IMR-90 (cell line): ENCODE measurements at regions not wholly inside any gene's neighbourhood (a gene's known extent, or its start where the extent isn't known, plus 50 kb on each side); places are given as distances from the start of the nearest gene placed in this dataset.

Experiments
- ATAC-seq: fragments of 200-7000 bp; cut with Tn5 transposase; 2 replicates; pipeline ENCODE4 v1.9.1; 2020; ENCODE audit warnings: low read depth, mild to moderate bottlenecking, moderate library complexity
- BruUV-seq: library from RNA; stranded (reverse); fragments of 400-500 nt; replicated peaks from 2 replicates; lab custom pipeline; 2021; lab: Mats Ljungman, UMichigan
- CTCF ChIA-PET: fragments of 300-600 bp; formaldehyde crosslinking; extraction: SDS; loops from one replicate; lab custom pipeline; 2021; ENCODE audit warnings: antibody characterized with exemption; lab: Yijun Ruan, JAX
- POLR2A ChIA-PET: fragments of 300-600 bp; sonication (Branson Sonifier 250); formaldehyde crosslinking; loops from one replicate; lab custom pipeline; 2022; ENCODE audit warnings: antibody characterized with exemption; ENCODE audit not compliant: unreplicated experiment; lab: Charles Lee
- DNase-seq: peaks from one replicate; pipeline ENCODE4 v3.0.0; 2013
- H2AFZ ChIP-seq: replicated peaks from 2 replicates; pipeline ENCODE3; 2013; ENCODE audit warnings: low read length, mild to moderate bottlenecking; ENCODE audit not compliant: poor library complexity
- H2AK5ac ChIP-seq: 2 replicates; pipeline ENCODE4 v1.6.1; 2013; ENCODE audit warnings: low read depth, low read length, inconsistent platforms
- H2AK9ac ChIP-seq: replicated peaks from 2 replicates; pipeline ENCODE3; 2013; ENCODE audit warnings: mild to moderate bottlenecking, low read depth, low read length, moderate library complexity; ENCODE audit not compliant: poor library complexity
- H2BK120ac ChIP-seq: 2 replicates; pipeline ENCODE4 v1.6.1; 2013; ENCODE audit warnings: low read depth, low read length, inconsistent platforms
- H2BK15ac ChIP-seq: 3 replicates; pipeline ENCODE4 v1.6.1; 2013; ENCODE audit warnings: low read depth, low read length, inconsistent platforms
- H2BK20ac ChIP-seq: 2 replicates; pipeline ENCODE4 v1.6.1; 2013; ENCODE audit warnings: low read depth, mild to moderate bottlenecking, inconsistent platforms, low read length, moderate library complexity
- H2BK5ac ChIP-seq: 2 replicates; pipeline ENCODE4 v1.6.1; 2013; ENCODE audit warnings: mild to moderate bottlenecking, low read depth, low read length, inconsistent platforms; ENCODE audit not compliant: poor library complexity, severe bottlenecking
- H3K14ac ChIP-seq: replicated peaks from 2 replicates; pipeline ENCODE4 v1.6.1; 2013; ENCODE audit warnings: low read depth, low read length, inconsistent platforms
- H3K18ac ChIP-seq: 2 replicates; pipeline ENCODE4 v1.6.1; 2013; ENCODE audit warnings: low read depth, low read length, control low read depth
- H3K23ac ChIP-seq: 2 replicates; pipeline ENCODE4 v1.6.1; 2013; ENCODE audit warnings: low read depth, low read length, inconsistent platforms
- H3K27ac ChIP-seq: 2 replicates; pipeline ENCODE4 v1.5.1; 2013; ENCODE audit warnings: mild to moderate bottlenecking, control low read depth, low read length; ENCODE audit not compliant: insufficient read depth
- H3K27me3 ChIP-seq: 2 replicates; pipeline ENCODE4 v1.6.1; 2013; ENCODE audit warnings: low read length; ENCODE audit not compliant: control insufficient read depth, insufficient read depth
- H3K36me3 ChIP-seq: 2 replicates; pipeline ENCODE4 v1.6.1; 2013; ENCODE audit warnings: low read length, mixed read lengths; ENCODE audit not compliant: control insufficient read depth, insufficient read depth
- H3K4ac ChIP-seq: 2 replicates; pipeline ENCODE4 v1.6.1; 2013; ENCODE audit warnings: low read depth, low read length, inconsistent platforms
- H3K4me1 ChIP-seq: 2 replicates; pipeline ENCODE4 v1.6.1; 2013; ENCODE audit warnings: low read length, mixed read lengths; ENCODE audit not compliant: control insufficient read depth, insufficient read depth
- H3K4me2 ChIP-seq: 2 replicates; pipeline ENCODE4 v1.6.1; 2013; ENCODE audit warnings: low read depth, mild to moderate bottlenecking, control low read depth, low read length, moderate library complexity
- H3K4me3 ChIP-seq: 2 replicates; pipeline ENCODE4 v1.5.1; 2013; ENCODE audit warnings: low read depth, mild to moderate bottlenecking, control low read depth, low read length, moderate library complexity; ENCODE audit not compliant: insufficient read depth
- H3K56ac ChIP-seq: 2 replicates; pipeline ENCODE4 v1.6.1; 2013; ENCODE audit warnings: low read length, inconsistent platforms; ENCODE audit not compliant: insufficient read depth; ENCODE audit errors: extremely low read depth
- H3K79me1 ChIP-seq, 2 experiments: 2 replicates each; pipeline ENCODE4 v1.6.1; 2013; ENCODE audit warnings: low read length in 2 of 2, inconsistent platforms in 1 of 2, low read depth in 1 of 2
- H3K9ac ChIP-seq: 2 replicates; pipeline ENCODE4 v1.6.1; 2013; ENCODE audit warnings: low read depth, low read length, control low read depth
- H3K9me1 ChIP-seq: 2 replicates; pipeline ENCODE4 v1.6.1; 2013; ENCODE audit warnings: low read length, inconsistent platforms; ENCODE audit not compliant: insufficient read depth
- H3K9me3 ChIP-seq: 2 replicates; pipeline ENCODE4 v1.6.1; 2013; ENCODE audit warnings: low read length; ENCODE audit not compliant: control insufficient read depth, insufficient read depth
- H4K20me1 ChIP-seq: 2 replicates; pipeline ENCODE4 v1.6.1; 2013; ENCODE audit warnings: low read length, inconsistent platforms; ENCODE audit not compliant: insufficient read depth
- H4K5ac ChIP-seq: 2 replicates; pipeline ENCODE4 v1.6.1; 2013; ENCODE audit warnings: mild to moderate bottlenecking, low read depth, low read length, control low read depth
- H4K8ac ChIP-seq, 2 experiments: 2 replicates each; pipeline ENCODE4 v1.6.1; 2013; ENCODE audit warnings: low read depth in 2 of 2, low read length in 2 of 2, control low read depth in 1 of 2, inconsistent platforms in 1 of 2
- H4K91ac ChIP-seq: 2 replicates; pipeline ENCODE4 v1.6.1; 2013; ENCODE audit warnings: low read depth, low read length, inconsistent platforms; ENCODE audit not compliant: insufficient read depth
- BHLHE40 ChIP-seq: fragments of 150-350 bp; IDR thresholded peaks from 2 replicates; pipeline ENCODE4 v1.6.1; 2016; ENCODE audit warnings: mild to moderate bottlenecking, low read depth, low read length
- CEBPB ChIP-seq: IDR thresholded peaks from 2 replicates; pipeline ENCODE4 v1.6.1; 2012; ENCODE audit warnings: low read depth, low read length, improper control_type of control experiment
- CHD1 ChIP-seq: IDR thresholded peaks from 2 replicates; pipeline ENCODE4 v1.6.1; 2012; ENCODE audit warnings: low read depth, low read length, improper control_type of control experiment
- FOS ChIP-seq: fragments of 150-350 bp; IDR thresholded peaks from 2 replicates; pipeline ENCODE4 v1.6.1; 2016; ENCODE audit warnings: low read depth, low read length
- MAFK ChIP-seq: IDR thresholded peaks from 2 replicates; pipeline ENCODE4 v1.6.1; 2012; ENCODE audit warnings: low read depth, low read length, improper control_type of control experiment
- MAZ ChIP-seq: IDR thresholded peaks from 2 replicates; pipeline ENCODE4 v1.6.1; 2012; ENCODE audit warnings: low read depth, mild to moderate bottlenecking, low read length, improper control_type of control experiment, moderate library complexity, borderline replicate concordance
- MXI1 ChIP-seq: IDR thresholded peaks from 2 replicates; pipeline ENCODE4 v1.6.1; 2012; ENCODE audit warnings: low read depth, mild to moderate bottlenecking, low read length, moderate library complexity, borderline replicate concordance
- NFE2L2 ChIP-seq: fragments of 150-350 bp; IDR thresholded peaks from 2 replicates; pipeline ENCODE4 v1.6.1; 2016; ENCODE audit warnings: low read depth, mild to moderate bottlenecking, low read length
- POLR2A ChIP-seq: IDR thresholded peaks from 2 replicates; pipeline ENCODE4 v1.6.1; 2012; ENCODE audit warnings: mild to moderate bottlenecking, low read depth, low read length
- RAD21 ChIP-seq: IDR thresholded peaks from 2 replicates; pipeline ENCODE4 v1.6.1; 2012; ENCODE audit warnings: low read length, improper control_type of control experiment
- RCOR1 ChIP-seq: IDR thresholded peaks from 2 replicates; pipeline ENCODE4 v1.6.1; 2012; ENCODE audit warnings: mild to moderate bottlenecking, low read length, improper control_type of control experiment; ENCODE audit not compliant: insufficient replicate concordance
- RFX5 ChIP-seq: IDR thresholded peaks from 2 replicates; pipeline ENCODE4 v1.8.0; 2012; ENCODE audit warnings: low read depth, mild to moderate bottlenecking, low read length, moderate library complexity
- SMC3 ChIP-seq: fragments of 150-350 bp; IDR thresholded peaks from 2 replicates; pipeline ENCODE4 v1.6.1; 2016; ENCODE audit warnings: low read depth, mild to moderate bottlenecking, antibody characterized with exemption, low read length, moderate library complexity
- WGBS, 2 experiments: methylation state at CpG; one replicate each; pipeline versions ENCODE4 v1.1.5 to v1.1.7; 2013; ENCODE audit warnings: missing lambda C conversion rate in 2 of 2; ENCODE audit not compliant: insufficient read length in 1 of 2; ENCODE audit errors: extremely low coverage in 2 of 2; 5-methylcytosine and 5-hydroxymethylcytosine counted together
- dilution Hi-C: fragments of 300-500 bp; cut with HindIII; formaldehyde crosslinking; loops from one replicate; pipeline ENCODE4 v1.14.3; 2018; ENCODE audit warnings: low sequenced_read_pairs; ENCODE audit not compliant: unreplicated experiment
- in situ Hi-C: fragments of 300-500 bp; cut with MboI; formaldehyde crosslinking; loops from 3 replicates; pipeline ENCODE4 v1.14.3; 2019; ENCODE audit warnings: low sequenced_read_pairs, inconsistent platforms, mixed read lengths
- intact Hi-C: fragments of 100-400 bp; cut with micrococcal nuclease; formaldehyde crosslinking; loops from 2 replicates; pipeline ENCODE4 v1.10.0; 2022
- TF ChIP-seq, protein P1 (sequence below): fragments of 150-350 bp; IDR thresholded peaks from 2 replicates; pipeline ENCODE4 v1.6.1; 2017; ENCODE audit warnings: mild to moderate bottlenecking, antibody characterized with exemption, low read length, low read depth
- TF ChIP-seq, protein P2 (sequence below): conservative IDR thresholded peaks from 2 replicates; pipeline ENCODE4 v1.5.1; 2012; ENCODE audit warnings: mild to moderate bottlenecking, low read depth, low read length, improper control_type of control experiment
- TF ChIP-seq, protein P3 (sequence below): fragments of 150-350 bp; IDR thresholded peaks from 2 replicates; pipeline ENCODE4 v1.6.1; 2016; ENCODE audit warnings: low read depth, mild to moderate bottlenecking, low read length, moderate library complexity, borderline replicate concordance

DNA sequence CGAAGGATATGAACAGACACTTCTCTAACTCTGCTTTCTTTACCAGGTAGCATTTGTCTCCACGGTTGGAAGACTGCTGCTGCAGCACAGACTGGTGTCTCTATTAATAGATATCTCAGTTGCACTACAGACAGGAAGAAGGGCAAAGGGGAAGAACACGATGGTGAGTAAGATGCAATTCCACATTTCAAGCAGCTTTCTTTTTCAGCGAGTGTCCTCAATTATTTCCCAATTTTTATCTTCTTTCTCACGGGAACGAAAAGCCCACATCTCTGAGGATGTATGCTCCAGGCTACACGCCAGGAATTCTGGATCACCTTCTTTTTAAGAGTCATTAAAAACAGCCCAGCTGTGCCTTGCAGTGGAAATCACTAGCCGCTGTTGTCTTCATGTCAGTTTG is 311.6 kb upstream of the ECI2 start:
- Histone ChIP-seq H2AK5ac (no peak overlapping the region), H2BK5ac (peak overlapping the region; percentile 11), H4K5ac (no peak overlapping the region), H3K27me3 (no peaks in the 10 kb centered on the region), H2BK20ac (peak overlapping the region; percentile 1; the same call in 1 of the 2 replicates), H3K56ac (no peak overlapping the region), H3K36me3 (no peaks in the 10 kb centered on the region), H4K20me1 (no peaks in the 10 kb centered on the region), H2BK15ac (no peak overlapping the region), H3K23ac (no peak overlapping the region), H2AFZ (peak overlapping the region; percentile 3), H3K27ac (no peak overlapping the region), H3K9ac (no peak overlapping the region), H4K8ac (no peak overlapping the region; a peak in 1 of 4 replicates), H3K4ac (no peak overlapping the region), H2AK9ac (no peak overlapping the region), H2BK120ac (peak overlapping the region; percentile 14; the same call in 1 of the 2 replicates), H3K4me2 (peak overlapping the region; percentile 59), H3K14ac (no peak overlapping the region), H3K18ac (peak overlapping the region; percentile 57; the same call in 1 of the 2 replicates), H3K79me1 (no peaks in the 10 kb centered on the region), H3K9me3 (peaks cover under 1% of the 10 kb centered on the region), H4K91ac (no peak overlapping the region), H3K9me1 (peaks cover 3% of the 10 kb centered on the region; the same call in 1 of the 2 replicates), H3K4me3 (peak overlapping the region; percentile 10; the same call in 1 of the 2 replicates), H3K4me1 (peaks cover 8% of the 10 kb centered on the region)
- intact Hi-C loops: no loop called here
- no CpG with 5 or more reads among the region's 8 CpGs for WGBS, 2 experiments
- TF ChIP-seq MAZ (no peak), NFE2L2 (no peak), CEBPB (peak; percentile 79), BHLHE40 (no peak), MXI1 (no peak), RCOR1 (no peak), POLR2A (no peak), SMC3 (no peak), MAFK (no peak), FOS (peak; percentile 54; the same call in 1 of the 2 replicates), RFX5 (no peak), CHD1 (no peak), RAD21 (no peak)
- TF ChIP-seq, protein P1, sequence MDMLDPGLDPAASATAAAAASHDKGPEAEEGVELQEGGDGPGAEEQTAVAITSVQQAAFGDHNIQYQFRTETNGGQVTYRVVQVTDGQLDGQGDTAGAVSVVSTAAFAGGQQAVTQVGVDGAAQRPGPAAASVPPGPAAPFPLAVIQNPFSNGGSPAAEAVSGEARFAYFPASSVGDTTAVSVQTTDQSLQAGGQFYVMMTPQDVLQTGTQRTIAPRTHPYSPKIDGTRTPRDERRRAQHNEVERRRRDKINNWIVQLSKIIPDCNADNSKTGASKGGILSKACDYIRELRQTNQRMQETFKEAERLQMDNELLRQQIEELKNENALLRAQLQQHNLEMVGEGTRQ: no peak
- TF ChIP-seq, protein P2, sequence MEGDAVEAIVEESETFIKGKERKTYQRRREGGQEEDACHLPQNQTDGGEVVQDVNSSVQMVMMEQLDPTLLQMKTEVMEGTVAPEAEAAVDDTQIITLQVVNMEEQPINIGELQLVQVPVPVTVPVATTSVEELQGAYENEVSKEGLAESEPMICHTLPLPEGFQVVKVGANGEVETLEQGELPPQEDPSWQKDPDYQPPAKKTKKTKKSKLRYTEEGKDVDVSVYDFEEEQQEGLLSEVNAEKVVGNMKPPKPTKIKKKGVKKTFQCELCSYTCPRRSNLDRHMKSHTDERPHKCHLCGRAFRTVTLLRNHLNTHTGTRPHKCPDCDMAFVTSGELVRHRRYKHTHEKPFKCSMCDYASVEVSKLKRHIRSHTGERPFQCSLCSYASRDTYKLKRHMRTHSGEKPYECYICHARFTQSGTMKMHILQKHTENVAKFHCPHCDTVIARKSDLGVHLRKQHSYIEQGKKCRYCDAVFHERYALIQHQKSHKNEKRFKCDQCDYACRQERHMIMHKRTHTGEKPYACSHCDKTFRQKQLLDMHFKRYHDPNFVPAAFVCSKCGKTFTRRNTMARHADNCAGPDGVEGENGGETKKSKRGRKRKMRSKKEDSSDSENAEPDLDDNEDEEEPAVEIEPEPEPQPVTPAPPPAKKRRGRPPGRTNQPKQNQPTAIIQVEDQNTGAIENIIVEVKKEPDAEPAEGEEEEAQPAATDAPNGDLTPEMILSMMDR: no peak
- TF ChIP-seq, protein P3, sequence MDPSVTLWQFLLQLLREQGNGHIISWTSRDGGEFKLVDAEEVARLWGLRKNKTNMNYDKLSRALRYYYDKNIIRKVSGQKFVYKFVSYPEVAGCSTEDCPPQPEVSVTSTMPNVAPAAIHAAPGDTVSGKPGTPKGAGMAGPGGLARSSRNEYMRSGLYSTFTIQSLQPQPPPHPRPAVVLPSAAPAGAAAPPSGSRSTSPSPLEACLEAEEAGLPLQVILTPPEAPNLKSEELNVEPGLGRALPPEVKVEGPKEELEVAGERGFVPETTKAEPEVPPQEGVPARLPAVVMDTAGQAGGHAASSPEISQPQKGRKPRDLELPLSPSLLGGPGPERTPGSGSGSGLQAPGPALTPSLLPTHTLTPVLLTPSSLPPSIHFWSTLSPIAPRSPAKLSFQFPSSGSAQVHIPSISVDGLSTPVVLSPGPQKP: no peak
- peak; percentile 60 for ATAC-seq
- dilution Hi-C loops: no loop called here
- peak; percentile 92 for DNase-seq
- no TSS peak for BruUV-seq
- ChIA-PET CTCF (interaction anchor here (0.6 kb wide), 1 partner anchor 194 kb away, joined by 3 read pairs; no protein-coding TSS in a partner anchor), POLR2A (no interaction called here)
- in situ Hi-C loops: no loop called here
